HUES64 (cell line): ENCODE measurements at regions not wholly inside any gene's neighbourhood (a gene's known extent, or its start where the extent isn't known, plus 50 kb on each side); places are given as distances from the start of the nearest gene placed in this dataset.
"Not testable (repeated sequence)": the region's sequence is repeated elsewhere in the genome, so short reads cannot be mapped to it uniquely, and the experiment has no call there.

Experiments
- H3K27ac ChIP-seq: 2 replicates; pipeline ENCODE4 v1.7.0; 2013; ENCODE audit warnings: low read depth, low read length, inconsistent platforms
- H3K27me3 ChIP-seq: 2 replicates; pipeline ENCODE4 v1.6.1; 2013; ENCODE audit warnings: mild to moderate bottlenecking, low read length; ENCODE audit not compliant: insufficient read depth
- H3K36me3 ChIP-seq: 2 replicates; pipeline ENCODE4 v1.6.1; 2013; ENCODE audit warnings: mild to moderate bottlenecking, low read length; ENCODE audit not compliant: insufficient read depth
- H3K4me1 ChIP-seq: 2 replicates; pipeline ENCODE4 v1.6.1; 2013; ENCODE audit warnings: mild to moderate bottlenecking, low read length, moderate library complexity; ENCODE audit not compliant: insufficient read depth
- H3K4me3 ChIP-seq: 2 replicates; pipeline ENCODE4 v1.5.1; 2013; ENCODE audit warnings: mild to moderate bottlenecking, low read length, moderate library complexity
- H3K9ac ChIP-seq: 2 replicates; pipeline ENCODE4 v1.6.1; 2013; ENCODE audit warnings: mild to moderate bottlenecking, low read depth, low read length
- H3K9me3 ChIP-seq: 2 replicates; pipeline ENCODE4 v1.6.1; 2013; ENCODE audit warnings: low read depth, low read length; ENCODE audit not compliant: insufficient read depth
- WGBS: fragments of 150-250, 120-280 bp; methylation state at CpG from one replicate; pipeline ENCODE4 v1.1.7; 2013; ENCODE audit warnings: missing lambda C conversion rate; 5-methylcytosine and 5-hydroxymethylcytosine counted together

DNA sequence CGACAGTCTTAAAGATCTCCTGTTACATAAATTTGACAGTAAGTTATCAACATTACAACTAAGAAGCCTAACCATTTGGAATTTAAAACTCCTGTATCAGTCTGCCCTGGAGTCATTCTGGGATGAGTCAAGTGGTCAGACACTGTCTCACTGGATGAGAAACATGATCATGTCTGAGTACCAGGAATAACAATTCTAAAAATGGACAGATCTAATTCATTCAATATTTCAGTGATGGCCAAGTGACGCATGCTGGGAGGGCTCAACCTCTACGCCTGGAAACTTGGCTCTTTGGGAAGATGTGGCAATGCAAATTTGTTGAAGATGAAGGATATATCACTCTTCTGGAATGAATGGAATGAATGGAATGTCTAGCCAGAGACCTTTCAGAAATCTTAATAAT lies 1427.2 kb downstream of the STIM2 start:
- Histone ChIP-seq H3K4me3 (no peak overlapping the region), H3K4me1 (peaks cover 17% of the 10 kb centered on the region), H3K36me3 (no peaks in the 10 kb centered on the region), H3K27me3 (no peaks in the 10 kb centered on the region), H3K9me3 (peaks cover 11% of the 10 kb centered on the region), H3K27ac (no peak overlapping the region; the same call in 1 of the 2 replicates), H3K9ac (peak overlapping the region; percentile 3; the same call in 1 of the 2 replicates)
- WGBS: 74% methylated on average over 3 of the region's 3 CpGs

DNA sequence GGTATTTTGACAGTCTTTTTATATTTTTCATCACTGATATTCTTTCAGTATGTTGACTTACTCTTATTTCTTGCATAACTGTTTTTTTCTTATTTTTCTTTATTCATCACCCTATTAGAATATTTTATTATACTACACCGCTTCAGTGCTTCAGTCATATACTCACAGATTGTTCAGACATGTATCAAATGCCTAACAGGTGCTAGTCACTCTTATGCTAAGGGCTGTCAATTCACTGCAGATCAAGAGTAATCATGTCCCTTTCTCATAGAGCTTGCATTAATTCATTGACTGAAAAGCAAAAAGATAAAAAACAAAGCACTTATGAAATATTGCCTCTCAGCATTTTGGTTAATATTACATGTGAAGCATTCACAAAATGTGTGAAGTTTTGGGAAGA lies 1435.6 kb downstream of the STIM2 start:
- Histone ChIP-seq H3K36me3 (no peaks in the 10 kb centered on the region), H3K27me3 (no peaks in the 10 kb centered on the region), H3K27ac (no peak overlapping the region), H3K9me3 (no peaks in the 10 kb centered on the region; the same call in 1 of the 2 replicates), H3K4me3 (no peak overlapping the region), H3K9ac (no peak overlapping the region), H3K4me1 (peaks cover 3% of the 10 kb centered on the region)
- WGBS: 98% methylated on average over 1 of the region's 1 CpG

DNA sequence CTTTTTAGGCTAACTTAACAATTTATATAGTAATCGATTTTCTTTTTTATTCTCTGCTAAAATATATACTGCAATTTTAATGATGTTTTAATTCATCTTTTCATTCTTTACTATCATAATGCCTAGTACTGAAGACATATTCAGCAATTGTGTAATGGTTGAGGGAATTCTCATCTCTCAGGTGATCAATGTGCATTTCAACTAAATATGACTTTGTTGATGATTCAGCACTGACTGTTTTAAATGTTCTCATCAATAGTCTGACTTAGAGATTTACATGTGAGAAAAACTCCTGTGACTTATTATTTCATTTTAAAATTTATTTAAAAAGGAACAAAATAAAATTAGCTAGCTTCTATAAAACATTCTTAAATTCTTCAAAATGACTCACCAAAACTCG lies 1450.3 kb downstream of the STIM2 start:
- H3K4me3 ChIP-seq: no peak overlapping the region
- no peaks in the 10 kb centered on the region for H3K4me1 ChIP-seq
- no peak overlapping the region for H3K9ac ChIP-seq
- no peaks in the 10 kb centered on the region; the same call in 1 of the 2 replicates for H3K9me3 ChIP-seq
- H3K27me3 ChIP-seq: no peaks in the 10 kb centered on the region
- no peak overlapping the region for H3K27ac ChIP-seq
- no CpG with 5 or more reads among the region's 2 CpGs for whole genome bisulfite sequencing
- no peaks in the 10 kb centered on the region for H3K36me3 ChIP-seq

- H3K27ac ChIP-seq, H3K36me3 ChIP-seq, H3K9me3 ChIP-seq, H3K27me3 ChIP-seq, H3K4me3 ChIP-seq, H3K9ac ChIP-seq, H3K4me1 ChIP-seq: not testable (repeated sequence)
- 91% methylated on average over 10 of the region's 11 CpGs for WGBS
These were observed 1451.9 kb downstream of the STIM2 start for GRCh38 chr4:28312497-28312896.

GRCh38 chr4:28313729-28314713 lies 1453.4 kb downstream of the STIM2 start:
- 100% methylated on average over 2 of the region's 2 CpGs for WGBS
- Histone ChIP-seq H3K27ac (no peak overlapping the region), H3K9ac (no peak overlapping the region), H3K27me3 (no peaks in the 10 kb centered on the region), H3K4me1 (no peaks in the 10 kb centered on the region), H3K4me3 (no peak overlapping the region), H3K9me3 (no peaks in the 10 kb centered on the region; the same call in 1 of the 2 replicates), H3K36me3 (no peaks in the 10 kb centered on the region)

DNA sequence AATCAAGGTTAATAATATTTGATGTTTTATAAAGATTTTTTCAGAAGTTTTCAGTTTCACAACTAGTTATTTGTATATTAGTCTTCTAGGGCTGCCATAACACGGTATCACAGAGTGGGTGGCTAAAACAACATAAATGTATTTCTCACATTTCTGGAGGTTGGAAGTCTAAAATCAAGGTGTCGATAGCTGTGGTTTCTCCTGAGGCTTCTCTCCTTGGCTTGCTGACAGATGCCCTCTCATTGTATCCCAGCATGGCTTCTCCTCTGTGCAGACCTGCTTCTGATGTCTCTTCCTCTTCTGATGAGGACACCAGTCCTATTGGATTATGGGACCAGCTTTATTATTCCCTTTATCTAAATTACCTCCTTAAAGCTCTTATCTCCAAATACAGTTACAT lies 1456.6 kb downstream of the STIM2 start:
- 93% methylated on average over 1 of the region's 2 CpGs for WGBS
- no peak overlapping the region for H3K4me3 ChIP-seq
- H3K4me1 ChIP-seq: peaks cover 11% of the 10 kb centered on the region; the same call in 1 of the 2 replicates
- H3K36me3 ChIP-seq: no peaks in the 10 kb centered on the region
- H3K9me3 ChIP-seq: no peaks in the 10 kb centered on the region
- H3K27ac ChIP-seq: no peak overlapping the region
- no peak overlapping the region for H3K9ac ChIP-seq
- no peaks in the 10 kb centered on the region for H3K27me3 ChIP-seq

DNA sequence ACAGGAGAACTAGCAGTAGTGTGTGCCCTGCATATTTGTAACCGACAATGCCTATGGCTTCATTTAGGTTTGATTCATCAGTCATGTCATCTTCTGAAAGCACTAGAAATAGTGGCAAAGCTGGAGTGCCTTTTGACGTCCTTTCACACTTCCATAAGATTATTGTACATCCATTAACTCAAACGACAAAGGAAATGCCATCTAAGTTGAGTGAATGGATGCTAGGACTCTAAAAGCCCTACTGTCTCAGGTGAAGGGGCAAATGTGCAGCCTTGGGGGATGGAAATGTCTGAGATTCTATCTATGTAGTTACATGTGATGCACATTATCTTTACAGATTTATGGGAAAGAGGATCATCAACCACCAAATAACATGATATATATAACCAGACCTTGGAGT lies 1473.6 kb downstream of the STIM2 start:
- 98% methylated on average over 2 of the region's 3 CpGs for WGBS

GRCh38 chr4:28341784-28342183 lies 1481.1 kb downstream of the STIM2 start:
- 95% methylated on average over 2 of the region's 2 CpGs for WGBS
- H3K36me3 ChIP-seq: no peaks in the 10 kb centered on the region
- no peaks in the 10 kb centered on the region for H3K27me3 ChIP-seq
- no peak overlapping the region for H3K27ac ChIP-seq
- peaks cover 4% of the 10 kb centered on the region; the same call in 1 of the 2 replicates for H3K4me1 ChIP-seq
- H3K4me3 ChIP-seq: no peak overlapping the region
- H3K9ac ChIP-seq: no peak overlapping the region
- peaks cover 20% of the 10 kb centered on the region for H3K9me3 ChIP-seq

More for the DNA sequence above, 1473.6 kb downstream of the STIM2 start:
- Histone ChIP-seq H3K36me3 (no peaks in the 10 kb centered on the region), H3K27ac (no peak overlapping the region), H3K27me3 (no peaks in the 10 kb centered on the region), H3K9me3 (no peaks in the 10 kb centered on the region), H3K9ac (no peak overlapping the region), H3K4me1 (peaks cover 4% of the 10 kb centered on the region; the same call in 1 of the 2 replicates), H3K4me3 (no peak overlapping the region)

GRCh38 chr4:28350485-28350884 lies 1489.8 kb downstream of the STIM2 start:
- H3K4me1 ChIP-seq: no peaks in the 10 kb centered on the region
- H3K36me3 ChIP-seq: no peaks in the 10 kb centered on the region
- no peak overlapping the region for H3K9ac ChIP-seq
- H3K27me3 ChIP-seq: no peaks in the 10 kb centered on the region
- H3K27ac ChIP-seq: no peak overlapping the region
- peaks cover 12% of the 10 kb centered on the region for H3K9me3 ChIP-seq
- no peak overlapping the region for H3K4me3 ChIP-seq

- H3K4me1 ChIP-seq: no peaks in the 10 kb centered on the region
- WGBS: 0% methylated on average over 1 of the region's 1 CpG
- no peak overlapping the region for H3K27ac ChIP-seq
- no peak overlapping the region for H3K4me3 ChIP-seq
- H3K9me3 ChIP-seq: peaks cover 12% of the 10 kb centered on the region
- no peak overlapping the region for H3K9ac ChIP-seq
- H3K27me3 ChIP-seq: no peaks in the 10 kb centered on the region
- no peaks in the 10 kb centered on the region for H3K36me3 ChIP-seq
These were observed 1490.5 kb downstream of the STIM2 start for GRCh38 chr4:28351102-28351501.

GRCh38 chr4:28351826-28352225 lies 1491.2 kb downstream of the STIM2 start:
- no peak overlapping the region for H3K9ac ChIP-seq
- H3K4me3 ChIP-seq: no peak overlapping the region
- H3K27ac ChIP-seq: no peak overlapping the region
- WGBS: 95% methylated on average over 4 of the region's 4 CpGs
- no peaks in the 10 kb centered on the region for H3K36me3 ChIP-seq
- H3K27me3 ChIP-seq: no peaks in the 10 kb centered on the region
- H3K4me1 ChIP-seq: no peaks in the 10 kb centered on the region
- peaks cover 12% of the 10 kb centered on the region for H3K9me3 ChIP-seq
